ENCODE measurements at regions not wholly inside any gene's neighbourhood (a gene's known extent, or its start where the extent isn't known, plus 50 kb on each side); places are given as distances from the start of the nearest gene placed in this dataset.

GRCh38 chr7:63039882-63040281 lies 958.8 kb upstream of the ZNF722 start:
- no peak for TF ChIP-seq CTCF (conservative IDR thresholded peaks at IDR 0.05)
- H3K27ac ChIP-seq, result no peak overlapping the region

- no peak overlapping the region for H3K27ac ChIP-seq
- no peak for TF ChIP-seq CTCF (conservative IDR thresholded peaks at IDR 0.05)
Observed at GRCh38 chr7:63040336-63040735, 958.3 kb upstream of the ZNF722 start.

GRCh38 chr7:63040966-63041610 lies 957.6 kb upstream of the ZNF722 start:
- H3K27ac ChIP-seq, result no peak overlapping the region
- TF ChIP-seq CTCF (conservative IDR thresholded peaks at IDR 0.05), result no peak

GRCh38 chr7:63041786-63042185 lies 956.9 kb upstream of the ZNF722 start:
- no peak overlapping the region for H3K27ac ChIP-seq
- no peak for TF ChIP-seq CTCF (conservative IDR thresholded peaks at IDR 0.05)

- TF ChIP-seq CTCF (conservative IDR thresholded peaks at IDR 0.05), result no peak
- no peak overlapping the region for H3K27ac ChIP-seq
Observed at GRCh38 chr7:63042730-63043511, 955.7 kb upstream of the ZNF722 start.

GRCh38 chr7:63043657-63044543 lies 954.7 kb upstream of the ZNF722 start:
- H3K27ac ChIP-seq, result no peak overlapping the region
- TF ChIP-seq CTCF (conservative IDR thresholded peaks at IDR 0.05), result no peak

GRCh38 chr7:63044721-63045120 lies 953.9 kb upstream of the ZNF722 start:
- no peak for TF ChIP-seq CTCF (conservative IDR thresholded peaks at IDR 0.05)
- no peak overlapping the region for H3K27ac ChIP-seq
